HepG2 (cell line): ENCODE measurements at regions not wholly inside any gene's neighbourhood (a gene's known extent, or its start where the extent isn't known, plus 50 kb on each side); places are given as distances from the start of the nearest gene placed in this dataset.
"Not testable (repeated sequence)": the region's sequence is repeated elsewhere in the genome, so short reads cannot be mapped to it uniquely, and the experiment has no call there.

ENCODE experiments used
- ATAC-seq: fragments of 200-7000 bp; cut with Tn5 transposase; 3 replicates; pipeline ENCODE4 v1.9.1; 2020; ENCODE audit warnings: mild to moderate bottlenecking, moderate library complexity
- BruUV-seq: library from RNA; stranded (reverse); fragments of 400-500 nt; replicated peaks from 2 replicates; lab custom pipeline; 2021; lab: Mats Ljungman, UMichigan
- CTCF ChIA-PET: fragments of 300-600 bp; formaldehyde crosslinking; extraction: SDS; loops from one replicate; lab custom pipeline; 2021; ENCODE audit warnings: low total read pairs, inconsistent platforms, low intra/inter-chr PET ratio; lab: Yijun Ruan, JAX
- POLR2A ChIA-PET: fragments of 350-600 bp; sonication (Branson Sonifier 250); formaldehyde crosslinking; loops from one replicate; lab custom pipeline; 2020; ENCODE audit warnings: antibody characterized with exemption, inconsistent platforms; lab: Yijun Ruan, JAX
- DNase-seq: peaks from one replicate; pipeline ENCODE4 v3.0.0-alpha.2; 2015; ENCODE audit warnings: low spot score
- FAIRE-seq: peaks from 3 replicates; lab custom pipeline; 2011; peaks lifted over from hg19 to GRCh38; lab: Jason Lieb, UNC
- H2AFZ ChIP-seq: one replicate; pipeline ENCODE4 v1.6.1; 2011; ENCODE audit warnings: low read length, inconsistent platforms
- H3K27ac ChIP-seq: fragments of 300-600 bp; 3 replicates; pipeline ENCODE4 v1.8.0; 2011; ENCODE audit warnings: mixed run types, mild to moderate bottlenecking, mixed read lengths, low read length, inconsistent platforms; ENCODE audit not compliant: insufficient read depth; ENCODE audit errors: extremely low read length
- H3K27me3 ChIP-seq, 2 experiments: fragments of 200-600 bp in 1 of 2; 2 replicates in 1 of 2; 3 replicates in 1 of 2; pipeline versions ENCODE4 v1.6.0 to v1.8.0; 2011; ENCODE audit warnings: low read length in 2 of 2, mild to moderate bottlenecking in 2 of 2, moderate library complexity in 2 of 2, inconsistent platforms in 1 of 2; ENCODE audit not compliant: insufficient read depth in 2 of 2, control insufficient read depth in 1 of 2
- H3K36me3 ChIP-seq, 2 experiments: fragments of 200-600 bp in 1 of 2; replicated peaks in 1 of 2; 2 replicates in 1 of 2; 3 replicates in 1 of 2; pipeline versions ENCODE4 v1.5.1 to v1.8.0; 2011; ENCODE audit warnings: low read length in 2 of 2, inconsistent platforms in 1 of 2; ENCODE audit not compliant: insufficient read depth in 2 of 2, control insufficient read depth in 1 of 2
- H3K4me1 ChIP-seq: 2 replicates; pipeline ENCODE4 v1.5.1; 2012; ENCODE audit warnings: low read length, inconsistent platforms; ENCODE audit not compliant: insufficient read depth
- H3K4me2 ChIP-seq: 2 replicates; pipeline ENCODE4 v1.6.0; 2011; ENCODE audit warnings: low read depth, low read length, inconsistent platforms
- H3K4me3 ChIP-seq, 3 experiments: fragments of 200-600 bp in 1 of 3; sonication (generic), shearing (Covaris generic) in 1 of 3; replicated peaks in 1 of 3; 2 replicates each; pipeline ENCODE4 v1.5.1; 2011 to 2016; ENCODE audit warnings: low read length in 3 of 3, inconsistent platforms in 2 of 3, low read depth in 2 of 3, mild to moderate bottlenecking in 2 of 3, control low read depth in 1 of 3, mixed read lengths in 1 of 3; ENCODE audit not compliant: insufficient read depth in 1 of 3
- H3K79me2 ChIP-seq: one replicate; pipeline ENCODE4 v1.6.1; 2011; ENCODE audit warnings: low read length, inconsistent platforms; ENCODE audit not compliant: insufficient read depth
- H3K9ac ChIP-seq: 2 replicates; pipeline ENCODE4 v1.6.0; 2011; ENCODE audit warnings: mild to moderate bottlenecking, low read depth, low read length, inconsistent platforms; ENCODE audit not compliant: insufficient read depth
- H3K9me3 ChIP-seq: 2 replicates; pipeline ENCODE4 v1.5.1; 2012; ENCODE audit warnings: mild to moderate bottlenecking, low read length
- H4K20me1 ChIP-seq: 2 replicates; pipeline ENCODE4 v1.6.0; 2011; ENCODE audit warnings: inconsistent platforms, mild to moderate bottlenecking, low read length, moderate library complexity; ENCODE audit not compliant: insufficient read depth
- ERF ChIP-seq: IDR thresholded peaks from 2 replicates; pipeline ENCODE4 v1.6.1; 2018; ENCODE audit warnings: missing biosample characterization, missing genetic modification reagents
- HNRNPUL1 ChIP-seq: fragments of 200-400 bp; formaldehyde crosslinking; IDR thresholded peaks from 2 replicates; pipeline ENCODE4 v1.6.1; 2017; ENCODE audit warnings: low read depth, mild to moderate bottlenecking, low read length, moderate library complexity
- HOXA3 ChIP-seq: sonication (generic); formaldehyde crosslinking; IDR thresholded peaks from 2 replicates; pipeline ENCODE4 v1.5.0; 2020; ENCODE audit warnings: missing genetic modification reagents
- MTA3 ChIP-seq: sonication (generic); formaldehyde crosslinking; IDR thresholded peaks from 2 replicates; pipeline ENCODE4 v1.4.0; 2020; ENCODE audit warnings: missing genetic modification reagents
- REXO4 ChIP-seq: sonication (generic); formaldehyde crosslinking; IDR thresholded peaks from 2 replicates; pipeline ENCODE4 v1.8.0; 2022; ENCODE audit warnings: missing genetic modification reagents, mild to moderate bottlenecking, borderline replicate concordance
- SUZ12 ChIP-seq: fragments of 150-350 bp; IDR thresholded peaks from 2 replicates; pipeline ENCODE4 v1.6.1; 2014; ENCODE audit warnings: low read depth, low read length
- TARDBP ChIP-seq: sonication (generic); formaldehyde crosslinking; IDR thresholded peaks from 2 replicates; pipeline ENCODE4 v1.8.0; 2022; ENCODE audit warnings: mild to moderate bottlenecking, missing genetic modification reagents
- TFDP2 ChIP-seq: sonication (generic); formaldehyde crosslinking; IDR thresholded peaks from 2 replicates; pipeline ENCODE4 v1.4.0; 2020; ENCODE audit warnings: missing genetic modification reagents
- ZNF10 ChIP-seq: sonication (generic); formaldehyde crosslinking; IDR thresholded peaks from 2 replicates; pipeline ENCODE4 v1.4.0; 2020; ENCODE audit warnings: mild to moderate bottlenecking, low read depth, missing genetic modification reagents, borderline replicate concordance
- ZNF292 ChIP-seq: sonication (generic); formaldehyde crosslinking; IDR thresholded peaks from 2 replicates; pipeline ENCODE4 v1.8.1; 2022; ENCODE audit warnings: mild to moderate bottlenecking, low read depth, missing genetic modification reagents, borderline replicate concordance
- ZNF564 ChIP-seq: sonication (generic); formaldehyde crosslinking; IDR thresholded peaks from 2 replicates; pipeline ENCODE4 v1.8.1; 2023; ENCODE audit warnings: mild to moderate bottlenecking, missing genetic modification reagents
- ZNF7 ChIP-seq: IDR thresholded peaks from 2 replicates; pipeline ENCODE4 v1.6.1; 2016; ENCODE audit warnings: missing biosample characterization, missing genetic modification reagents
- WGBS: methylation state at CpG from one replicate; pipeline ENCODE4 v1.1.6; 2017; ENCODE audit warnings: low lambda C conversion rate; 5-methylcytosine and 5-hydroxymethylcytosine counted together
- in situ Hi-C: cut with HindIII; loops from 2 replicates; pipeline ENCODE4 v1.10.0; 2017; ENCODE audit warnings: low pct_unique_long_range_greater_than_20kb; ENCODE audit not compliant: extremely low pct_ligation_motif_present
- intact Hi-C: fragments of 100-400 bp; cut with micrococcal nuclease; formaldehyde crosslinking; loops from one replicate; pipeline ENCODE4 v1.10.0; 2022; ENCODE audit not compliant: unreplicated experiment

DNA sequence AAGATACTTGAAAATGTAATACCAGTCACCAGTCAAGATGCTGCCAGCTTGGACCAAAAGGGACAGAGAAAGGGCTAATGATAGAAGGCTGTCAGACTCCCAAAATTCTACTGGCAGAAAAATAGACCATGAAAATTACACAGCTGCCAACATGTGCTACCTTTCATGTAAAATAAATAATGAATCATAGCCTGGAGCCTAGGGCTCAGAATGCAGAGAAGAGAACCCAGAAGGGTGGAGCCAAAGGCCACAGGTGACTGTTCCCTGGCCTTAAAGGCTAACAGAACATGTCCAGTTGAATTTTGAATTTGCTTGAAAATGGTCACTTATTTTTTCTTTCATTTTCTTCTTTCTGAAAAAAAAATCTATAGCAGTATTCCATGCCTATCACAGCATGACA, 1827.0 kb upstream of the MIR17HG start (continued):
- TF ChIP-seq TFDP2 (CRISPR knock-in tag), result no peak

- H3K4me2 ChIP-seq, ATAC-seq, H3K9ac ChIP-seq, DNase-seq, intact Hi-C loops, BruUV-seq, H2AFZ ChIP-seq, POLR2A ChIA-PET, in situ Hi-C loops, H3K4me3 ChIP-seq, CTCF ChIA-PET, H3K27ac ChIP-seq, H3K4me1 ChIP-seq, H3K36me3 ChIP-seq, H4K20me1 ChIP-seq, H3K79me2 ChIP-seq, H3K27me3 ChIP-seq, FAIRE-seq, H3K9me3 ChIP-seq: not testable (repeated sequence)
- WGBS, result 1% methylated on average over 2 of the region's 2 CpGs
Observed at GRCh38 chr13:89521672-89522071, 1825.8 kb upstream of the MIR17HG start.

GRCh38 chr13:89541091-89542030, 1806.1 kb upstream of the MIR17HG start:
- no TSS peak for BruUV-seq
- Histone ChIP-seq H3K9ac (no peak overlapping the region), H3K27me3 (no peaks in the 10 kb centered on the region), H3K79me2 (no peaks in the 10 kb centered on the region), H4K20me1 (no peaks in the 10 kb centered on the region), H3K4me1 (no peaks in the 10 kb centered on the region), H3K4me2 (no peak overlapping the region), H2AFZ (no peak overlapping the region), H3K27ac (no peak overlapping the region), H3K36me3 (no peaks in the 10 kb centered on the region), H3K9me3 (no peaks in the 10 kb centered on the region), H3K4me3 (no peak overlapping the region)
- ATAC-seq (no peak), DNase-seq (no peak), FAIRE-seq (no peak)
- CTCF ChIA-PET, result no interaction called here
- WGBS, result 0% methylated on average over 1 of the region's 6 CpGs
- intact Hi-C loops (no loop called here), in situ Hi-C loops (no loop called here)
- POLR2A ChIA-PET, result no interaction called here
- no peak for TF ChIP-seq SUZ12
- no peak for TF ChIP-seq ERF
- TF ChIP-seq HNRNPUL1, result no peak
- TF ChIP-seq ZNF10 (CRISPR knock-in tag), result no peak
- no peak for TF ChIP-seq HOXA3 (CRISPR knock-in tag)
- TF ChIP-seq ZNF564 (CRISPR knock-in tag), result no peak
- TF ChIP-seq ZNF7 (CRISPR knock-in tag), result no peak
- TF ChIP-seq TARDBP, result no peak
- TF ChIP-seq MTA3 (CRISPR knock-in tag), result no peak
- no peak for TF ChIP-seq ZNF292 (CRISPR knock-in tag)
- TF ChIP-seq REXO4, result no peak
